OCI-LY7 (cell line): ENCODE measurements at regions not wholly inside any gene's neighbourhood (a gene's known extent, or its start where the extent isn't known, plus 50 kb on each side); places are given as distances from the start of the nearest gene placed in this dataset.
"Not testable (repeated sequence)": the region's sequence is repeated elsewhere in the genome, so short reads cannot be mapped to it uniquely, and the experiment has no call there.

Source experiments
- BruUV-seq: library from RNA; stranded (reverse); fragments of 400-500 nt; replicated peaks from 2 replicates; lab custom pipeline; 2021; lab: Mats Ljungman, UMichigan
- CTCF ChIA-PET: fragments of 300-600 bp; sonication (Branson Sonifier 250); formaldehyde crosslinking; loops from one replicate; lab custom pipeline; 2022; ENCODE audit warnings: antibody characterized with exemption; ENCODE audit not compliant: unreplicated experiment; lab: Charles Lee
- POLR2A ChIA-PET: fragments of 300-600 bp; sonication (Branson Sonifier 250); formaldehyde crosslinking; loops from one replicate; lab custom pipeline; 2022; ENCODE audit warnings: antibody characterized with exemption; lab: Charles Lee
- DNase-seq: peaks from one replicate; pipeline ENCODE4 v3.0.0-alpha.2; 2015; ENCODE audit warnings: low spot score
- H2AFZ ChIP-seq: fragments of 200-600 bp; sonication (generic), shearing (Covaris generic); 2 replicates; pipeline ENCODE4 v1.6.1; 2014; ENCODE audit warnings: mild to moderate bottlenecking, antibody characterized with exemption, low read length, moderate library complexity
- H3K27ac ChIP-seq: fragments of 200-600 bp; sonication (generic); 2 replicates; pipeline ENCODE4 v1.5.1; 2014; ENCODE audit warnings: mixed run types, low read depth, mild to moderate bottlenecking, moderate library complexity, low read length, inconsistent platforms; ENCODE audit not compliant: poor library complexity, severe bottlenecking
- H3K36me3 ChIP-seq: fragments of 200-600 bp; sonication (generic); 2 replicates; pipeline ENCODE4 v1.6.1; 2014; ENCODE audit warnings: mild to moderate bottlenecking, antibody characterized with exemption, low read length, moderate library complexity, mixed read lengths; ENCODE audit not compliant: insufficient read depth
- H3K4me1 ChIP-seq: fragments of 200-600 bp; sonication (generic); 2 replicates; pipeline ENCODE4 v1.5.1; 2014; ENCODE audit warnings: mild to moderate bottlenecking, low read length; ENCODE audit not compliant: insufficient read depth, poor library complexity, severe bottlenecking
- H3K4me2 ChIP-seq: fragments of 200-600 bp; sonication (generic); 2 replicates; pipeline ENCODE4 v1.6.1; 2014; ENCODE audit warnings: mild to moderate bottlenecking, low read length
- H3K4me3 ChIP-seq: fragments of 200-600 bp; sonication (generic); 2 replicates; pipeline ENCODE4 v1.5.1; 2014; ENCODE audit warnings: mild to moderate bottlenecking, low read depth, low read length; ENCODE audit not compliant: poor library complexity, severe bottlenecking
- H3K79me2 ChIP-seq: fragments of 200-600 bp; sonication (generic); 2 replicates; pipeline ENCODE4 v1.6.1; 2016; ENCODE audit warnings: low read depth, mild to moderate bottlenecking, low read length, moderate library complexity, mixed read lengths; ENCODE audit not compliant: insufficient read depth
- H3K9me2 ChIP-seq: fragments of 200-600 bp; sonication (generic); 2 replicates; pipeline ENCODE4 v1.6.1; 2016; ENCODE audit warnings: mild to moderate bottlenecking, low read length, mixed read lengths; ENCODE audit not compliant: insufficient read depth
- H3K9me3 ChIP-seq: fragments of 200-600 bp; sonication (generic); 2 replicates; pipeline ENCODE4 v1.6.1; 2014; ENCODE audit warnings: mild to moderate bottlenecking, mixed run types, low read length, mixed read lengths
- H4K20me1 ChIP-seq: fragments of 200-600 bp; sonication (generic); 2 replicates; pipeline ENCODE4 v1.6.1; 2014; ENCODE audit warnings: mild to moderate bottlenecking, antibody characterized with exemption, low read length, moderate library complexity, mixed read lengths; ENCODE audit not compliant: insufficient read depth
- EZH2phosphoT487 ChIP-seq: fragments of 200-600 bp; sonication (generic); IDR thresholded peaks from 2 replicates; pipeline ENCODE4 v1.6.1; 2018; ENCODE audit warnings: low read depth, borderline replicate concordance, mild to moderate bottlenecking, mixed run types, antibody characterized with exemption, low read length, moderate library complexity, mixed read lengths
- intact Hi-C: fragments of 100-400 bp; cut with micrococcal nuclease; formaldehyde crosslinking; loops from one replicate; pipeline ENCODE4 v1.10.0; 2022; ENCODE audit not compliant: unreplicated experiment
- TF ChIP-seq, protein P1 (sequence below): fragments of 200-600 bp; sonication (generic); conservative IDR thresholded peaks from 2 replicates; pipeline ENCODE4 v1.5.1; 2014; ENCODE audit warnings: mild to moderate bottlenecking, antibody characterized with exemption, low read length, moderate library complexity, mixed read lengths

DNA sequence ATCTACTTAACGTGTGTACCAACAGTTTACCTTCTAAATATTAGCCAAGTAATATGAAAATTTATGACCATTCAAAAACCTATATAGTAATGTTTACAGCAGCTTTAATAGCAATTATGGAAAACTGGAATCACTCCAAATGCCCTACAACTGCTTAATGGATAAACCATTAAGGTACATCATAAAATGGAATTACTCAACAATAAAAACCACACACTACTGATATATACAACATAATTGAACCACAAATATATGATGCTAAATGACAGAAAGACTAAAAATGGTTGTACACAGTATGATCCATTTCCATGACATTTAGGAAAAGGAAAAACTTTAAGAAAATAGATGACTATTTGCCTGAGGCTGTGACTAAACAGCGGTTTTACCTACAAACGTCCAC lies 467.1 kb upstream of the EPHA6 start:
- CTCF ChIA-PET: no interaction called here

DNA sequence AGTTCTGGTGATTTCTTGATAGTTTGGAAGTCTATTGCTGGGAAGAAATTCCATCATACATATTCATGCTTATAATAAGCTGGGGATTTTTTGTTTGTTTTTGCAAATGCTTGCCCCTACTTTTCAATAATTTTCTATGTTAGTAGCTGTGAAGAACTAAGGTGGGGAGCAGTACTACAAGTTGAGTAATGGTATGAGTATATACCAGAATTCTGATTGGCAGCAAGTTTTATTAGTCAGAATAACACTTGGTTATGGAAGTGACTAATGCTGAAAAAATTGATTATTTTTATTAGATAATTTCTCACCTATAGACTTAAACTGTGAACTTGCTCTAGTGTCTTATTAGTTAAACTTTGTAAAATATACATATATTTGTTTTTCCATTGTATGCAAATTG lies 462.8 kb upstream of the EPHA6 start:
- H3K27ac ChIP-seq, H3K79me2 ChIP-seq, POLR2A ChIA-PET, intact Hi-C loops, H3K9me2 ChIP-seq, DNase-seq, H3K36me3 ChIP-seq, H4K20me1 ChIP-seq, BruUV-seq, H2AFZ ChIP-seq, CTCF ChIA-PET, H3K4me2 ChIP-seq, H3K9me3 ChIP-seq, H3K4me1 ChIP-seq, H3K4me3 ChIP-seq: not testable (repeated sequence)

More for the DNA sequence above, 467.1 kb upstream of the EPHA6 start:
- no peak overlapping the region for H2AFZ ChIP-seq
- no peak overlapping the region for H3K4me2 ChIP-seq
- no peak for TF ChIP-seq EZH2phosphoT487
- TF ChIP-seq, protein P1, sequence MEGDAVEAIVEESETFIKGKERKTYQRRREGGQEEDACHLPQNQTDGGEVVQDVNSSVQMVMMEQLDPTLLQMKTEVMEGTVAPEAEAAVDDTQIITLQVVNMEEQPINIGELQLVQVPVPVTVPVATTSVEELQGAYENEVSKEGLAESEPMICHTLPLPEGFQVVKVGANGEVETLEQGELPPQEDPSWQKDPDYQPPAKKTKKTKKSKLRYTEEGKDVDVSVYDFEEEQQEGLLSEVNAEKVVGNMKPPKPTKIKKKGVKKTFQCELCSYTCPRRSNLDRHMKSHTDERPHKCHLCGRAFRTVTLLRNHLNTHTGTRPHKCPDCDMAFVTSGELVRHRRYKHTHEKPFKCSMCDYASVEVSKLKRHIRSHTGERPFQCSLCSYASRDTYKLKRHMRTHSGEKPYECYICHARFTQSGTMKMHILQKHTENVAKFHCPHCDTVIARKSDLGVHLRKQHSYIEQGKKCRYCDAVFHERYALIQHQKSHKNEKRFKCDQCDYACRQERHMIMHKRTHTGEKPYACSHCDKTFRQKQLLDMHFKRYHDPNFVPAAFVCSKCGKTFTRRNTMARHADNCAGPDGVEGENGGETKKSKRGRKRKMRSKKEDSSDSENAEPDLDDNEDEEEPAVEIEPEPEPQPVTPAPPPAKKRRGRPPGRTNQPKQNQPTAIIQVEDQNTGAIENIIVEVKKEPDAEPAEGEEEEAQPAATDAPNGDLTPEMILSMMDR: no peak
- no peaks in the 10 kb centered on the region for H3K4me1 ChIP-seq
- no peak overlapping the region for H3K27ac ChIP-seq
- no peaks in the 10 kb centered on the region for H4K20me1 ChIP-seq
- H3K79me2 ChIP-seq: no peaks in the 10 kb centered on the region
- no TSS peak for BruUV-seq
- DNase-seq: no peak
- H3K36me3 ChIP-seq: no peaks in the 10 kb centered on the region
- no peaks in the 10 kb centered on the region for H3K9me2 ChIP-seq
- POLR2A ChIA-PET: no interaction called here
- H3K9me3 ChIP-seq: no peaks in the 10 kb centered on the region
- intact Hi-C loops: no loop called here
- no peak overlapping the region for H3K4me3 ChIP-seq

DNA sequence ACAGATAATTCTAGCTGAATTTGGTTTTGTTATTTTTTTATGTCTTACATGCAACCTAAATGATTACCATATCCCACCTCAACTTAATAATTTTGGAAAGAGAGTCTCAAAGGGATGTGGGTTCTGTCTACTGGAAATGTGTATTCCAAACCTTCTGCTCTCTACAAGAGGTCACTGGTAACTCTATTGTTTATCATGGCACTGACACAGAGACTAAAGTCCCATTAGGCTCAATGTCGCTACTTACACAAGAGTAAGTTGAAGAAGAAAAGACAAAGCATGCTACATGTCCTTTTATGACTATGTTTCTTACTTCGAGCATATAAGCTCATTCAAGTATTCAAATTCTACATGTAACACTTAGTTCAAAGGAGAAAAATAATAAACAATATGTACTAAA lies 460.3 kb upstream of the EPHA6 start:
- H2AFZ ChIP-seq: no peak overlapping the region
- no peaks in the 10 kb centered on the region for H3K9me2 ChIP-seq
- H3K27ac ChIP-seq: no peak overlapping the region
- intact Hi-C loops: no loop called here
- no TSS peak for BruUV-seq
- H3K4me3 ChIP-seq: no peak overlapping the region
- H3K9me3 ChIP-seq: no peaks in the 10 kb centered on the region
- H4K20me1 ChIP-seq: no peaks in the 10 kb centered on the region
- TF ChIP-seq, protein P1: no peak
- TF ChIP-seq EZH2phosphoT487: no peak
- H3K4me2 ChIP-seq: no peak overlapping the region
- CTCF ChIA-PET: no interaction called here
- H3K4me1 ChIP-seq: no peaks in the 10 kb centered on the region
- POLR2A ChIA-PET: no interaction called here
- no peak for DNase-seq
- H3K36me3 ChIP-seq: no peaks in the 10 kb centered on the region
- no peaks in the 10 kb centered on the region for H3K79me2 ChIP-seq
